ENCODE measurements at regions not wholly inside any gene's neighbourhood (a gene's known extent, or its start where the extent isn't known, plus 50 kb on each side); places are given as distances from the start of the nearest gene placed in this dataset.

DNA sequence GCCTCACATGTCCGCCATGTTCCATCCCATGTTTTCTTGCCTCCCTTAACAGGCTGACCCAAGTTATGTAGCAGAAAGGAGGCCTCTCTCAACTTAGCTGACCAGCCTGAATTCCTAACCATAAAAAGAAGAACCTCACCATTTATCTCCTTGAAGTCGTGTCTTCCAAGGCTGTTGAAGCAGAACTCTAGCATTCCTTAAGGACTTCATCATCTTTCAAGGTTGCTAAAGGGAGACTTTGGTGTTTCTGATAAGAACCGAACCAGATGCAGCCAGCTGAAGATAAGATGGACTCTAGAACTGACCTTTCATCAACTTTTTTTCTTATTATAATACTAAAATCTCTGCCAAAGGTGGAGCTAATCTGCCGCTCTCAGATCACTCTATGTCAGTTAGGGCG lies 571.7 kb upstream of the SLC35B3 start:
- no peak for ATAC-seq (ENCODE audit: low read depth)
- no peak overlapping the region for H2BK15ac ChIP-seq (ENCODE audit: low read depth, low read length)
- H3K9ac ChIP-seq (ENCODE audit: low read depth, low read length) = no peak overlapping the region
- ChIA-PET CTCF (no interaction called here), POLR2A (ENCODE audit: unreplicated experiment) (no interaction called here)
- no peak overlapping the region for H3K18ac ChIP-seq (ENCODE audit: low read depth, low read length)
- H4K91ac ChIP-seq (ENCODE audit: insufficient read depth, low read depth, low read length) = no peak overlapping the region
- H2AK5ac ChIP-seq (ENCODE audit: low read depth, low read length) = no peak overlapping the region
- intact Hi-C loops (cut with micrococcal nuclease) = no loop called here
- no CpG with 5 or more reads among the region's 5 CpGs for WGBS, 2 experiments (ENCODE audit: extremely low coverage in 2 of 2, insufficient read length in 1 of 2)
- H3K4me2 ChIP-seq (ENCODE audit: low read depth, low read length) = no peak overlapping the region
- in situ Hi-C loops (cut with MboI; ENCODE audit: low sequenced_read_pairs) = no loop called here
- no peak for TF ChIP-seq CHD1 (IDR thresholded peaks at IDR 0.05; ENCODE audit: low read depth, low read length)
- TF ChIP-seq RFX5 (IDR thresholded peaks at IDR 0.05; ENCODE audit: low read depth, low read length) = no peak
- TF ChIP-seq POLR2A (IDR thresholded peaks at IDR 0.05; ENCODE audit: low read depth, low read length) = no peak
- no peak for TF ChIP-seq FOS (IDR thresholded peaks at IDR 0.05; ENCODE audit: low read depth, low read length)
- TF ChIP-seq, protein P1, sequence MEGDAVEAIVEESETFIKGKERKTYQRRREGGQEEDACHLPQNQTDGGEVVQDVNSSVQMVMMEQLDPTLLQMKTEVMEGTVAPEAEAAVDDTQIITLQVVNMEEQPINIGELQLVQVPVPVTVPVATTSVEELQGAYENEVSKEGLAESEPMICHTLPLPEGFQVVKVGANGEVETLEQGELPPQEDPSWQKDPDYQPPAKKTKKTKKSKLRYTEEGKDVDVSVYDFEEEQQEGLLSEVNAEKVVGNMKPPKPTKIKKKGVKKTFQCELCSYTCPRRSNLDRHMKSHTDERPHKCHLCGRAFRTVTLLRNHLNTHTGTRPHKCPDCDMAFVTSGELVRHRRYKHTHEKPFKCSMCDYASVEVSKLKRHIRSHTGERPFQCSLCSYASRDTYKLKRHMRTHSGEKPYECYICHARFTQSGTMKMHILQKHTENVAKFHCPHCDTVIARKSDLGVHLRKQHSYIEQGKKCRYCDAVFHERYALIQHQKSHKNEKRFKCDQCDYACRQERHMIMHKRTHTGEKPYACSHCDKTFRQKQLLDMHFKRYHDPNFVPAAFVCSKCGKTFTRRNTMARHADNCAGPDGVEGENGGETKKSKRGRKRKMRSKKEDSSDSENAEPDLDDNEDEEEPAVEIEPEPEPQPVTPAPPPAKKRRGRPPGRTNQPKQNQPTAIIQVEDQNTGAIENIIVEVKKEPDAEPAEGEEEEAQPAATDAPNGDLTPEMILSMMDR (conservative IDR thresholded peaks at IDR 0.05; ENCODE audit: low read depth, low read length) = no peak
- TF ChIP-seq SMC3 (IDR thresholded peaks at IDR 0.05; ENCODE audit: low read depth, low read length) = no peak
- no peak for TF ChIP-seq USF2 (IDR thresholded peaks at IDR 0.05; ENCODE audit: low read depth, low read length)
- TF ChIP-seq ELK1 (IDR thresholded peaks at IDR 0.05; ENCODE audit: borderline replicate concordance, low read depth, low read length) = no peak
- TF ChIP-seq MAFK (IDR thresholded peaks at IDR 0.05; ENCODE audit: low read depth, low read length) = no peak
- TF ChIP-seq MXI1 (IDR thresholded peaks at IDR 0.05; ENCODE audit: borderline replicate concordance, low read depth, low read length) = no peak
- no peak for TF ChIP-seq BHLHE40 (IDR thresholded peaks at IDR 0.05; ENCODE audit: low read depth, low read length)
- no peak for TF ChIP-seq CEBPB (IDR thresholded peaks at IDR 0.05; ENCODE audit: low read depth, low read length)
- TF ChIP-seq NFE2L2 (IDR thresholded peaks at IDR 0.05; ENCODE audit: low read depth, low read length) = no peak
- TF ChIP-seq RCOR1 (IDR thresholded peaks at IDR 0.05; ENCODE audit: insufficient replicate concordance, low read length) = no peak
- TF ChIP-seq RAD21 (IDR thresholded peaks at IDR 0.05; ENCODE audit: low read length) = no peak
- no peak for TF ChIP-seq MAZ (IDR thresholded peaks at IDR 0.05; ENCODE audit: borderline replicate concordance, low read depth, low read length)
- no peak overlapping the region for H4K8ac ChIP-seq (ENCODE audit: low read depth in 2 of 2, low read length in 2 of 2)
- no peaks in the 10 kb centered on the region for H3K36me3 ChIP-seq (ENCODE audit: control insufficient read depth, insufficient read depth, low read length)
- H4K20me1 ChIP-seq (ENCODE audit: insufficient read depth, low read length) = no peaks in the 10 kb centered on the region
- H3K56ac ChIP-seq (ENCODE audit: extremely low read depth, insufficient read depth, low read length) = no peak overlapping the region
- H3K4me1 ChIP-seq (ENCODE audit: control insufficient read depth, insufficient read depth, low read length) = no peaks in the 10 kb centered on the region
- H3K23ac ChIP-seq (ENCODE audit: low read depth, low read length) = no peak overlapping the region
- no peaks in the 10 kb centered on the region for H3K9me1 ChIP-seq (ENCODE audit: insufficient read depth, low read length)
- H2BK120ac ChIP-seq (ENCODE audit: low read depth, low read length) = no peak overlapping the region
- no peak overlapping the region for H3K4ac ChIP-seq (ENCODE audit: low read depth, low read length)
- BruUV-seq (replicated peaks) = no TSS peak
- H2AFZ ChIP-seq (replicated peaks; ENCODE audit: low read length, poor library complexity) = no peak overlapping the region
- no peak overlapping the region for H3K27ac ChIP-seq (ENCODE audit: insufficient read depth, low read length)
- H2AK9ac ChIP-seq (replicated peaks; ENCODE audit: low read depth, low read length, poor library complexity) = no peak overlapping the region
- no peaks in the 10 kb centered on the region for H3K27me3 ChIP-seq (ENCODE audit: control insufficient read depth, insufficient read depth, low read length)
- H3K4me3 ChIP-seq (ENCODE audit: insufficient read depth, low read depth, low read length) = no peak overlapping the region
- dilution Hi-C loops (cut with HindIII; ENCODE audit: low sequenced_read_pairs, unreplicated experiment) = no loop called here
- no peak for DNase-seq
- H4K5ac ChIP-seq (ENCODE audit: low read depth, low read length) = no peak overlapping the region
- peaks cover 4% of the 10 kb centered on the region; the same call in 1 of the 2 replicates for H3K9me3 ChIP-seq (ENCODE audit: control insufficient read depth, insufficient read depth, low read length)
- H3K14ac ChIP-seq (replicated peaks; ENCODE audit: low read depth, low read length) = no peak overlapping the region
- no peak overlapping the region for H2BK5ac ChIP-seq (ENCODE audit: low read depth, low read length, poor library complexity, severe bottlenecking)
- no peaks in the 10 kb centered on the region for H3K79me1 ChIP-seq (ENCODE audit: low read depth in 1 of 2, low read length in 2 of 2)
- H2BK20ac ChIP-seq (ENCODE audit: low read depth, low read length) = no peak overlapping the region
